ENCODE measurements at regions not wholly inside any gene's neighbourhood (a gene's known extent, or its start where the extent isn't known, plus 50 kb on each side); places are given as distances from the start of the nearest gene placed in this dataset.
"Not testable (repeated sequence)": the region's sequence is repeated elsewhere in the genome, so short reads cannot be mapped to it uniquely, and the experiment has no call there.

DNA sequence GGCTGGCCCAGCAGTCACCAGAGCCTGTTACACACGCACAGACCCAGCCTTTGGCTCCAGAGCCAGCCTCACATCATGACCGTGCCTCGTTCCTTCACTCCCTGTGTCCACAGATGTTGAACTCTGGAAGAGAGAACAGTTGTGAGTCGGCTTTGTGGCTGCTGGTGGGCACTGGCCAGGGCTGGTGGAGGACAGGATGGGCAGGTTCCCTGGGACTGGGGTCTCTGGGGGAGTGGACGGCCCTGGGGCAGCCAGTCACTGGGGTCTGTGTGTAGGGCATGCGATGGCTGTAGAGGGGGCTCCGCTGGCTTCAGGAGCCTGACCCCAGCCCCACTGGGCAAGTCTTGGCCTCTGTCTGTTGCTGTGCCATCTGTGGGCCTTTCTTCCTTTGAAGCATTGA, 1070.1 kb downstream of the BRD1 start:
- DNase-seq, result no peak

DNA sequence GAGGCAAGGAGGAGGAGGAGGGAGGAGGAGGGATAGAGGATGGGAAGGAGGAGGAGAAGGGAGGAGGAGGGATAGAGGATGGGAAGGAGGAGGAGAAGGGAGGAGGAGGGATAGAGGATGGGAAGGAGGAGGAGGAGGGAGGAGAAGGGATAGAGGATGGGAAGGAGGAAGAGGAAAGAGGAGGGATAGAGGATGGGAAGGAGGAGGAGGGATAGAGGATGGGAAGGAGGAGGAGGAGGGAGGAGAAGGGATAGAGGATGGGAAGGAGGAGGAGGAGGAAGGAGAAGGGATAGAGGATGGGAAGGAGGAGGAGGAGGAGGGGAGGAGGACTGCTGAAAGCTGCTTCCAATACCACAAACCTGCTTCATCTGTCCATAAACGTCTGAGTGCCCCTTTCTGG, 1070.5 kb downstream of the BRD1 start:
- DNase-seq, result not testable (repeated sequence)

DNA sequence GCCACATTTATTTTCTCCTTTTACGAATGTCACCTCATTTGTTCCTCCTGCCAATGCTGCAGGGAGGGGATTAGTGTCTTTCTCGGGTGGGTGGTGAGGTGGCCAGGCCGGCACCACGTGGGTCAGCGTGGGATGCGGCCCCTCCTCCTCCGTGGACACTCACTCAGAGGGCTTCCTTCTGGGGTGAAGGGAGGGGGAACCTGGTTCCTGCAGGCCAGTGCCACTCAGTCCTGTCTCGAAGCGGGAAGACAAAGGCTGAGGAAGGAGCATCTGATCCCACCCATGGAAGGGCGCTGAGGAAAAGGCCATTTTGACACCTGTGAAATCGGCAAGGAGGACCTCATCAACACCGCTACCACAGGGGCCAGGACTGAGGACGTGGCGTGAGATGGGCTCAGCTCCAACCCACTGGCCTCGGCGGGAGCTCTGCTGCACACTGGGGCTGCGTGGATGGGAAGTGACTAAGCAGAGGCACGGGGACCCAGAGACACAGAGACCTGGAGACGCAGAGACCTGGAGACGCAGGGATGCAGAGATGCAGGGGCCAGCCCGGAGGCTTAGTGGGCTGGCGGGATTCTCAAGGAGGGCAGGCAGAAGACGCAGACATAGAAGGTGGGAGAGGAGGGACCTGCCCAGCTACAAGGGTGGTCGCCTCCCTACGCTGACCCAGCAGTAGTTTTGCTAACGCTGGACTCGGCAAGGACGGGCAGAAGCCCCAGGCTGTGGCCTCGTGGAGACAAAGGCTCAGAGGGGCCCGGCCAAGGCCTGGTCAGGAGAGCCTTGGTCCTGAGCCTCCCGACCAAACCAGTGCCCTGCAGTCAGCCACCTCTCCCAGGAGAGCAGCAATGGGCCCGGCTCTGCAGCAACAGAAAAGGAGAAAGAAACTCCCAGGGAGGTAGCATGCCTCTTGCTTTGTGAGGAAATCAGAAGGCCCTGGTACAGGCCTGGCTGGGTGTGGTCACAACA, 1071.2 kb downstream of the BRD1 start:
- DNase-seq, result no peak

GRCh38 chr22:48755059-48755949, 1072.4 kb downstream of the BRD1 start:
- DNase-seq, result no peak

GRCh38 chr22:48754611-48755058, 1073.0 kb downstream of the BRD1 start:
- no peak for DNase-seq

- no peak for DNase-seq
These were observed 1073.7 kb downstream of the BRD1 start for GRCh38 chr22:48753752-48754517.

DNA sequence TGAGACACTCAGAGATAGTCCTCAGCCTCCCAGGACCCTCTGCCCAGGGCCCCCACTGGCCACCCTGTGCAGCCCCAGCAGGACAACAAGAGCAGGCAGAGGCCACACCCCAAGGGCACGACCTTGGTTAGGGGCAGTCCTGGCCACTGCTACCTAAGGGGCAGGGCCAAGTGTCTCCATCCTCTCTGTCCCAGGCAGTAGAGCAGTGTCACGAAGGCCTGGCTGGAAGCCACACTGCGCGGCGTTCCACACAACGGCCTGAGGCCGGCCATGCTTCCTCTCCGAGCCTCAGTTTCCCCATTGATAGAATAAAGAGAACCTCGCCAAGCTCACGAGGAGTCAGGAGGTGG, 1074.3 kb downstream of the BRD1 start:
- DNase-seq, result no peak

DNA sequence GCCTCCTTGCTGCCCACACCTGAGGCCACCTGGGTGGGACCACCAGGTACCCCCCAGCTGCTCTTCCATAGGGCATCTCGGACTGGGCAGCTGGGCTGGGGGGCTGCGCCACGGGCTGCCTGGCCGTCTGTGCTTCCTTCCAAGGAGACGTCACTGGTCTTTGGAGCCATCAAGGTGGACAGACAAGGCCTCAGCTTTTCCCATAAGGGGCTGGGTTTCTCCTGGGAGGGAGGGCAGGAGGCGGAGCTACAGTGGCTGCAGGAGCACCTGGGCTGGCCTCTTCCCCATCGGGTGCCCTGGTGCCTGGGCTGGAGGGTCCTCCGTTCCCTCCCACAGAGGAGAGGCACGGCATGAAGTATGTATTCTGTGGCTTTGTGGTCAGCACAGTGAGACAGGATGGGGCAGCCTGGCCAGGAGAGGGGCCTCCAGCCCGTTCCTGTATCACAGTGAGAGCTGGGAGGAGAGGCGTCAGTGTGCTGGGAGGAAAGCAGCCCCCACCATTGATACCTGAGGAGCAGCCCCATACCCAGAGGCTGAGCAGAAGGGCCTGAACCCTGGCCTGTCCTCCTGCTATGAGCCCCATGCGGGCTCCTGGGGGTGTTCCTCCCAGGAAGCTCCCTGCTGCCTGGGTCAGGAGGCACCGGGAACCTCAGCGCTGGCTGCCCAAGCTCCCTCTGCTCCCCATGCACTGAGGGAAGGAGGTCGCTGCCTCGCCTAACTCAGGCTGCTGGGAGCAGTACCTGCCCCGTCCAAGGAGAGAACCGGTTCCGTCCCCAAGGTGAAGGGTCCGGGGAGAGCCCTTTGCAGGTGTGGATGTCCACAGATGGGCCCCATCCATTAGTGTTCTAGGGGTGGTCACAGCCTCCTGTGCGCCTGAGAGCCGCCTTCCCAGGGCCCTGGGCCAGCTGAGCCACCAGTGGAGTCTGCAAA, 1075.0 kb downstream of the BRD1 start:
- no peak for DNase-seq

DNA sequence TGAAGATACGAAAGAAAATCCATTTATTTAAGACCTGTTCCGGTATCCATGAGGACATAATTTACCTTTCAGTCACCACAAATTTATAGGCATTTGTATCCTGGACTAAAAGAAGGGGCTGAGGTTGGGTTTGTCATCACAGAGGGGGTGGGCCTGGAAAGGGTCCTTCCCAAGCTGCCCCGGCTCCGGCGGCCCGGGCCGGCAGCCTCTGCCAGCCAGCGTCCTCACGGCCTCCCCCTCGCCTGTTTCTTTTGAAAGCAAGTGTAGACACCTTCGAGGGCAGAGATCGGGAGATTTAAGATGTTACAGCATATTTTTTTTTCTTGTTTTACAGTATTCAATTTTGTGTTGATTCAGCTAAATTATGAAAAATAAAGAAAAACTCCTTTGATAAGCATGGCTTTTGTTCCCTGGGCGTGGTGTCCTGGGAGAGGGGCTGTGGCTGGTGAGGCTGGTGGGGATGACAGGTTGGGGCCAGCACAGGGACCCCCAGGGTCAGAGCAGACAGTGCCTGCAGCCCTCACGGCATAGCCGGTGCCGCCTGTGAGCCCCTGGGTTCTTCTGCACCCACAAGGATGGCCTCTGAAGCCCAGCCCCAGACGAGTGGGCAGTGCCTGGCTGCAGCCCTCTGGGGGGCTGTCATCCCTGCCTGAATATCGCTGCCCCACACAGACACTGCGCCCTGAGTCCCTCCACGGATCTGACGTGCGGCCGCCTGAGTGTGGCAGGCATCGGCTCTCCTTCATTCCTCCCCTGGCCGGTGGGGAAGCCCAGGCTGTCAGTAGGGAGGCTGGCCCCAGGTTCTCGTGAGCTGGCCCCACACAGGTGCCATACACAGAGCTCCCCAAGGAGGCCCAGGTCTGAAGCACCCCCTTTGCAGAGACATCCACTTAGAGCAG, 1075.9 kb downstream of the BRD1 start:
- DNase-seq, result no peak

GRCh38 chr22:48750826-48751440, 1076.7 kb downstream of the BRD1 start:
- no peak for DNase-seq

DNA sequence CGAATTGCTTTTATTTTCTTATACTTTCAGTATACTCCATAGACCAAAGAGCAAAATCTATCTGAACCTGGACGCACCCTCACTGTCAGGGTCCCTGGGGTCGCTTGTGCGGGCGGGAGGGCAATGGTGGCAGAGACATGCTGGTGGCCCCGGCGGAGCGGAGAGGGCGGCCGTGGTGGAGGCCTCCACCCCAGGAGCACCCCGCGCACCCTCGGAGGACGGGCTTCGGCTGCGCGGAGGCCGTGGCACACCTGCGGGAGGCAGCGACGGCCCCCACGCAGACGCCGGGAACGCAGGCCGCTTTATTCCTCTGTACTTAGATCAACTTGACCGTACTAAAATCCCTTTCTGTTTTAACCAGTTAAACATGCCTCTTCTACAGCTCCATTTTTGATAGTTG, 1077.4 kb downstream of the BRD1 start:
- DNase-seq, result no peak

- no peak for DNase-seq
These were observed 1078.0 kb downstream of the BRD1 start for GRCh38 chr22:48749555-48750227.

DNA sequence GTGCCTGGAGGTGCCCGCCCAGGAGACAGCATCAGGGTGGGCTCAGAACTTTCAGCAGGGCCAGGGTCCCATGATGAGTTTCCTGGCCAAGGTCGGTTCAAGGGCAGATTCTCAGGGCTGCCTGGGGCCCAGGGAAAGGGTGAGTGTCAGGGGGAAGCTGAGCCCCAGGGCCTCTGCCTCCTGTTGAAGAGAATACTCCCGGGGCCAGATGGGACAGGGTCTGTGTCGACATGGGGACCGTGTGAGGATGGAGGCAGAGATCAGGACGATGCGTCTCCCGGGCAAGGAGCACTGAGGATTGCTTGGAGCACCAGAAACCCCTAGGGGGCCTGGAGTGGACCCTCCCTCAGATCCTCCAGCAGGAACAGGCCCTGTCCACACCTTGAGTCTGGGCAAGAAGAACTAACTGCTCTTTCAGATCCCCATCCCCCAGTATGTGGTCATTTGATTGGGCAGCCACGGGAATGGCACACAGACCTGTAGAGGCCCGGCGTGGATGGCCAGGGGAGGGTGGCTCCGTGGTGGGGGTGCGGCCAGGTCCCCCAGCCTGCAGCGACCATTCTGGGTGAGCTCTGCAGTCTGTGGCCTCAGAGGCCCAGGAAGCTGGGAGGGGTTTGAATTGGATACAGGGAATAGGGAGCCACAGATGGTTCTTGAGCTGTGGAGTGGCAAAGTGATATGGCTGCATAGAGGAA, 1078.7 kb downstream of the BRD1 start:
- DNase-seq, result no peak

DNA sequence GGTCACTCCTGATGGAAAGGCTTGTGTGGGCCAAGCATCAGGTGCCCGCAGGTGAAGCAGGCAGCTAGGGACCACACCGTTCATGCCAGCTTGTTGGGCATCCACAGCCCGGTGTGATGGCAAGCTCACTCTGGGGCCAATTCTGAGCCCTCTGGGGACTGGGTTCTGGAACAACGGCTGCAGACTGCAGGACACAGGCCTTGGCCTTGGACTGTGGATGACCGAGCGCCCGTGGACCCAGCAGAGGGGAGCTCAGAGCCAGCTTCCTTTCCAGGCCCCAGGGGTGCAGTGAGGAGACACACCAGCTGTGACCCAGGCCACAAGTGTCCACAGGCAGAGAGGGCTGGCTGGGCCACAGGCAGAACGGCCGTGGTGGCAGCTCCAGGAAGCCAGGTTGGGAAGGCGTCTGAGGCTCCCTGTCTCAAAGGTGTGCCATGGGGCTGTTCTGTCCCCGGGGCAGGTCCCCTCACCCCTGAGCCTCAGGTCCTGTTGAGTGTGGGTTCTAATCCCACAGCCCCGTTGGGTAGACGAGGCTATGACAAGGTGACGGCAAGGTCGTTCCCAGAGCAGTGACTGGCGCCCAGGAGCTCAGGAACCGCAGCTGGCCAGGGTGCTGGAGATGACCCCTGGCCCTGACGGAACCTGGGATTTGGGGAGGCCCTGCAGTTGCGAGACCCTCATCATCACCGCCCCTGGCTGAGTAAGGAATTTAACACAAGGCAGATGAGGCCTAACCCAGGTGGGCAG, 1079.4 kb downstream of the BRD1 start:
- DNase-seq, result no peak

- DNase-seq, result no peak
These were observed 1080.8 kb downstream of the BRD1 start for GRCh38 chr22:48746789-48747425.

DNA sequence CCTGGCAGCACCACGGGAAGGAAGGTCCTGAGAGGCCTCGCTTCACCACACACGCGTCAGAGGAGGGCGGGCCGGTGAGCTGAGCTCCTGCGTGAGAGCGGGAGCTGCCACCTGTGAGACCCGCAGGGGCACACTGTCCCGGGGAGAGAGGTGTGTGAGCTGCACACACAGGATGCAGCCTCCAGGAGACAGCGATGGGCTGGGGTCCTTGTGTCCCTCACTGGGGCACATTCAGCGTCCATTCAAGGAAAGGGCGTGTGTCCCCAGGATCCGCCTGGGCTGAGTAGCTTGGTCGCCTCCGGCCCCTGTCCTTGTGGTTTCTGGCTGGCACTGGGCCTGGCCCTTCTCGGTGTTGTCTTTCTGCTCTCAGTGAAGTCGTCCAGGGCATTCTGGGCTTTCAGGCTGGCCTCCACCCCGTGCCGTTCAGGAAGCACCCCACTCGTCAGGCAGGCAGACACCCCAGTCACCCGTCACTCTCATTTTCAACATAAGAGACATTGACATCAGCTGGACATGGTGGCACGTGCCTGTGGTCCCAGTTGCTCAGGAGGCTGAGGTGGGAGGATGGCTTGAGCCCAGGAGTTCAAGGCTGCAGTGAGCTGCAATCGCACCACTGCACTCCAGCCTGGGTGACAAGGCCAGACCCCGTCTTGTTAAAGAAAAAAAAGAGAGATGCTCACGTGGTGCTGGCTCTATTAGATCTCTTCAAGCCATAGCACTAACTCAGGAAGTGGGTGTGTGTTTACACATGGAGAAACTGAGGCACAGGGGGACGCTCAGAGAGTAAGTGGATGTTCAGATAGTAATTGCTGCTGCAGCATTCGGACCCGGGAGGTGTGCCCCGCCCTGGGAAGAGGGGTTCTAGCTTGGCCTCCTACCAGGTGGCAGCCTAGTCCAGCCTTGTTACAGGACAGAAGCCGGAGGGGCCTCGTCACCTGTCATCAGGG, 1081.6 kb downstream of the BRD1 start:
- DNase-seq, result no peak
